Suppressor macrophage (primary cell): ENCODE measurements at regions not wholly inside any gene's neighbourhood (a gene's known extent, or its start where the extent isn't known, plus 50 kb on each side); places are given as distances from the start of the nearest gene placed in this dataset.
"Not testable (repeated sequence)": the region's sequence is repeated elsewhere in the genome, so short reads cannot be mapped to it uniquely, and the experiment has no call there.

Source experiments
- DNase-seq, 4 experiments: peaks; one replicate each; pipeline ENCODE4 v3.0.0-alpha.2; 2020 to 2022

DNA sequence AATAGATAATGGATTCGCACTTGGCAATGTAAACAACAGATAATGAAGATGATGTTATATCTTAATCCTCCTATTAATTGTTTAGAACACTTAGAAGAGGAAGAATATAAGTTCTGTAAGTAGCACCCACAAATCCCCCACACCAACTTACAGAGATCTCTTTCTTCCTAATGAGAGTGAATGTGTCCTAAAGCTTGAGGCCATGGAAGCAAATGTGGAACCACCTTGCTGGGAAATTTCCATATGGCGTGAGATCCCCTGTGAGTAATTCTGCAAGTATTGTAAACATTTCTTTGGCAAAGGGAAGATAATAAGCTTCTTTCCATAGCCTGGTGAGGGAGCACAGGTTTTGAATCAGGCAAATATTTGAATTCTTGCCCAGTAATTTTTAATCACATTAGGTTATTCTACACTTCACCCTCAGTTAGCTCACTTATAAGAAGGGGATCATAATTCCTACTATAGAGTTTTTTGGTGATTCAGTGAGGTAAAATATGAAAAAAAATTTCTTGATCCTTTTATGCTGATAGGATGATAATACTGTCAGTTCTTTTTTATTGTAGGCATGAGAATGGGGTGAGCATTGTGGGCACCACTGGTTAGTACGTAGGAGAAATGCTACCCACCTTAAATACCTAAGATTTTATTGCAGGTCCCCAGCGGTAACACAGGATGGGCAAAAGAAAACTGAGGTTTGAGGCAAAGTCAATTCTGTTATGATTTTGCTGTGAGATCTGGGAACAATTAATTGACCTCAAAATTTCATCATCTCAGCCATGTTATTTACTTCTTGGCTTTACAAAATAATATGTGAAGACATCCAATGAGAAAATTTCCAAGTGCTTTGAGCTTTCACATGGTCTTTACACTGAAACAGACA, 574.8 kb downstream of the PSAT1 start:
- no peak for DNase-seq

DNA sequence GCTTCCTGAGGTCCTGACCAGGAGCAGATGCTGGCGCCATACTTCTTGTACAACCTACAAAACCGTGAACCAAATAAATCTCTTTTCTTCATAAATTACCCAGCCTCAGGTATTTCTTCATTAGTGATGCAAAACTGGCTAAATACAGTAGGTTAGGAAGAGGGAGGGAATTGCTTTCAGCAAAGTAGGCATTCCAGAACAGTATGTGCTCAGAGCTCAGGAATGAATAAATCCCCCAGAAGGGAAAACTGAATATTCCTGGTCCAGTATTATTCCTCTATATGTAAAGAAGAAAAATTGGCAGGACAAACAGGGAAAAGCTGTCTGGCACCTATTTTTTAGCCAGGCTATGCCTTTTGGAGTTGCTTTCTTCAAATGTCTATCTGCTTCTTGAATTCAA, 577.1 kb downstream of the PSAT1 start:
- DNase-seq: no peak

DNA sequence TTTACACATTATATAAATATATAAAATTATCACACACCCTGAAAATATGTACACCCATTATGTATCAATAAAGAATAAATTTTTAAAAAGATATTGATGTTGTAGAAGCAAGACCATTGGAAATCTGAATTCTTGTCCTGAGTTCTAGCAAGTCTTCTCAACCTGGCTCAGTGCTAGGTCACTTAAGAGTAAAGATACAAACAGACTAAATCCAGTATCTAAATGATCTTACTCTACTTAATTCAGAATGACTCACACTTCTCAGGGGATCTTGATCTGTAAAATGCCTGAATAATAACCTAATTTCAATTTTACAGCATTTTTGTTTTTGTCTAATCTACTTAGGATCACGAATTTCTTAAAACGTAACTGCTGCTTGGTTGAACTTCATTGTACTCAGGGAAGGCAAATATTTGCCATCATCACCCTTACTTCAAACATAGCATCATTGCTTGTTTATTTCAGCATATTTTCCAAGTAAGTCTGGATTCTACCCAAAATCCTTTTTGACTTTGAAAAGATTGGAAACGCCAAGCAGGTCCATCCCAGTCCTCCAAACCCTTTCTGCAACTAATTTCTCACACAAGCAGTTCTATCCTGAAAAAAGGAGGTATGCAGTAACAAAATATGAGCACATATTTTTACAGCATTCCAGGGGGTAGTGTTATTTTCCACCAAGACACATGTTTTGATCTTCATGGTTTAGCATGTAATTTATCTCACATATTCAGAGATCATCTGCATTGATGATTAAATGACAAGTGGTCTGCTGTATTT, 582.6 kb downstream of the PSAT1 start:
- no peak for DNase-seq

DNA sequence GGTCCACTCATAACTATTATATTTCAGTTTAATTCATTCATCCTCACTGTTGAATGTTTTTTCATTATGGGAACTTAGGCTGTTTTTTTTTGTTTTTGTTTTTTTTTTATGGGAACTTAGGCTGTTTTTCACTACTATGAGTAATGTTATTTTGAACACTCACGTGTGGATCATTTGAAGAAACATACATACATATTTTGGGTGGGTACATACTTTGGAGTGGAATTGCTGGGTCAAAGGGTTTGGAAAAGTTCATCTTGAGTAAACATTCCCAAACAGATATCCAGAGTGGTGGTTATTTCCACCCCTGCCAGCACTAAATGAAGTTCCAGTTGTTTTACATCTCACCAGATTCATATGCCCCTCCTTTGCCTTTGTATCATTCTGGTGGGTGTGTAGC, 584.4 kb downstream of the PSAT1 start:
- DNase-seq: no peak

DNA sequence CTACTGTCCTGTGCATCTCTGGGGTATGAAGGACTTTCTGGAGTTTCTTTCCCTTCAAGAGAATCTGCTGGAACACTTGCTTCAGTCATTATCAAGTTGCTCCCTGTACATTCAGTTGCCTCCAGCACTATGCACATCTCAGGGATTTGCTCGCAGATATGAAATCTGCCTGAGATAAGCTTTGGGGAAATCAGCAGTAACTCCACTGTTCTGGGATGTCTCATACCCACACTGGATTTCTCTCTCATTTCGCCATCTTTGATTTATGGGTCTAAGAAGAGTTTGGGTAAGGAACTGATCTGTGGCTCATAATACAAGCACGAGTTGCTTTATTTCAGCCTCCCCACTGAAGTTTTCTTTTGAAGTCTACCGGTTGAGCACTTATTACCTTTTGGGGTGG, 585.6 kb downstream of the PSAT1 start:
- no peak for DNase-seq

DNA sequence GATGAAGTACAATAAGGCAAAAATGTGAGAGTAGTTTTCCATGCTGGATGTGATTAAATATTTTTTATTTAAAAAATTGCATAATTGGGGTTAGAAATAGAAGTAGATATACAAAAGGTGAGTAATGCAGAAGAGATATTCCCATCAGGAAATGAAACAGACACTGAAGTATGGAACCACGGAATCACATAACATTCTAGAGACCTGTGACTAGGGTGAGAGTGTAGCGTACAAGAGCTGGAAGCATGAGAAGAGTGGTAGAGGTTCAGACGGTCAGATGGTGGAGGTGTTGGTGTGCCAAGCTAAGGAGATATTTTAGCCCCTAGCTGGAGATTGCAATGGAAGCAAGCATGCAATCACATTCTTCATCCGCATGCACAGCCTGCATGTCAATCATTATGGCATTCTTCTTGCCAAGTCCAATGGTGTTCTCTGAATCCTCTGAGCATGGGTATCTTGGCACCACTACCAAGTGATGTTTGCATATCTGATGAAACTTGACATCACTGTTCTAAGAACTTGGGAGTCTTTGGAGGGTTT, 587.8 kb downstream of the PSAT1 start:
- no peak for DNase-seq

DNA sequence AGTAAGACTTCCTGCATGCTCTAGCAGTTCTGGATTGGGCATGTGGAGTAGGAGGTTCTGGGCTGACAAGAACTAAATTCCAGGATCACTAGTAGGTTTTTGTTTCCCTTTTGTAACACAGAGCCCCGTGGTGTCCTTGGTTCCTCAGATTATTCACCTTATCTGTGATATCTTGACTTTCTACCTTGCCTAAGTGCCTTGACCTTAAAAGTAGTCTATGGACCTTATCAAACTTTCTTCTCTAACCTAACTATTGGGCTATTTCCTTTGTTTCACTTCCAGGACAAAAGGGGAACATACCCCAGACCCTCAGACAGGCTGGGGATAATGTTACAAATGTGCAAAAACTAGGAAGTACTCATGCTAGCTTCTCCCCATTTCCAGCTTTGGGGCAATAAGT, 595.3 kb downstream of the PSAT1 start:
- DNase-seq: peak in 1 of 4 experiments; percentile 4

DNA sequence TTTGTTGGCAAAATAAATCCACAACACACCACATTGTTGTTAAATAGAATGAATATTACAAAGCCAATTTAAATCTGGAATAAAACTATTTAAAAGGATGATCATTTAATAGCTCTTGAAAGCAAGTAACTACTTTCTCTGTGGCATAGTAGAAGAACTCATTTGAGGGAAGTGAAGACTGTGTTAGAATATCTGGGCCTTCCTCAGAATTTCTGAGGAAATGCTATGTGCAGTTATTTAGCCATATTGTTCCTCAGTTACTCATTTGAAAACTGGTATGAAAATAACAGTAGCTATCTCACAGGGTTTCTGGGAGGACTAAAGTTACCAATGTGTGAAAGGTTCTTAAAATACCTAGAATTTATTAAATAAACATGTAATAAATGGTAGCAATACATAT, 595.8 kb downstream of the PSAT1 start:
- DNase-seq: no peak

DNA sequence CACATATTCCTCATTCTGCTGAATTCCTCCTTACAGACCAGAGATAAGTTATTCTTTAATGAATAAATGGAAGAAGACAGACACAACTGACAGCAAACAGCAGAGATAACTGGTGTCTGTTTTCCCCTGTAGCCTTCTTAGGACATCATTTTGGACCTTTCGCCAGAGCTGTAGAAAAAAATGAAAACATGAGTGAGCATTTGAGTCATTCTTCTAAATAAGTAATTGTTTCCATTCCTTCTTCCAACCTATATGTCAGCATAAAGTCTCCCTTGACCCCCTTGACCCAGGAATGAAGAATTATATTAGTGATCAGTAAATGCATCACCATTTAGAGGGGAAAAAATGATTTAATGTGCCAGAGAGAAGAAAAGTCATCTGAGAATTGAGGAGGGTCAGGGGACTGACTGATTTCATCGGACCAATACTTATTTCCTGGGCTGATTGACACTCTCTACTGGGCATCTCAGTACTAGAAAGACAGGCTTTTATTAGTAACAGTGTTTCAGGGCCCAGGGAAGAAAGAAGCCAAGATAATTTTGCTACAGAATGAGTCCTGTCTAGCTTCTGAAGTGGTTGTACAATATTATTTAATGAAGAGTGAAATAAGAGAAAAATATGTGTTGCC, 597.0 kb downstream of the PSAT1 start:
- no peak for DNase-seq

DNA sequence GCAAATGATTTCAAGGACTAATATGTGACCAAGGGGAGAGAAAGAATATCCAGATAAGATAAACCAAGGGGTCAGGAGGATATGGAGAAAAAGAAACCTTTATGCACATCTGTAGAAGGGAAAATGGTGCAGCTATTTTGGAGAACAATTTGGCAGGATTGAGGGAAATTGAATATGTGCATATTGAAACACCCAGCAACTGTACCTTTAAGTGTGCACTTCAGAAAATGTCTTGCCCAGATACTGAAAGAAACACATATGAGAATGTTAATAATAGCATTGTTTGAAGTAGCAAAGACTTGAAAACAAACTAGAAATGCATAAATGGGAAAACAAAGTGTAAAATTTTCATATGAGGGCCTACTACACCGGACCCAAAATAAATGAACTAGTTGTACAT, 599.6 kb downstream of the PSAT1 start:
- DNase-seq: no peak

DNA sequence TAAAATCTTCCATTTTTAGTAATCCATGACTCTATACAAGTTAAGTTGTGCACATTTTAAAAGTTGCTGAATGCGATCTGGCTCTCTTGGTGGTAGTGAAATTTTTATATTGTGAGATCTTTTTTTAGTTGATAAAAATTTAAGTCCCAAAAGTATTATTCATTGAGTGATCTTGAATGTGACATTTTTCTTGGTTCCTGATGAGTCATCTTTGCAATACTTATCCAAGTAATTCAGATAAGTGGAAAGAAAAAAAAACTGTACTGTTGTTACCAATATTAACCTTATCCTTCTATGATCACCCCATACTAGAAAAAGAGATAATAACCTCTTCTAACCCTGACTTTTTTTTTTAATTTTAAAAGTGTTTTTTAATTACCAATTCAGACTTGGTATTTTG, 601.3 kb downstream of the PSAT1 start:
- DNase-seq: no peak

DNA sequence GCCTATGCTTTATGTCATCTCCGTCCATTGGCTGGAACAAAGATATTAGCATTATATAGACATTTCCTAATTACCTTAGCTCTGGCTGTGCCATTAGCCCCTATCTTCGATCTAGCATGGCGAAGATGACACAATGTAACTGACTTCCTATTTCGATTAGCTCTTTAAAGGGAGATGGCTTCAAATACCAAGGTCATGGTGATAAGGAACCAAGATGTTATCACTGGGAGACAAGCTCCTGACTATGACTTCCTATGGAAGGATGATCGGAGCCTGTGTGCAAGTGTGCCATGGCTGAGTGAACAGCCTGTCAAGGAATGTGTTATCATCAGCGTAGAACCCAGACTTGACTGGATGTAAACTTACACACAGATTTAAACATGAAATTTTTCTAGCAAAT, 602.1 kb downstream of the PSAT1 start:
- DNase-seq: no peak

DNA sequence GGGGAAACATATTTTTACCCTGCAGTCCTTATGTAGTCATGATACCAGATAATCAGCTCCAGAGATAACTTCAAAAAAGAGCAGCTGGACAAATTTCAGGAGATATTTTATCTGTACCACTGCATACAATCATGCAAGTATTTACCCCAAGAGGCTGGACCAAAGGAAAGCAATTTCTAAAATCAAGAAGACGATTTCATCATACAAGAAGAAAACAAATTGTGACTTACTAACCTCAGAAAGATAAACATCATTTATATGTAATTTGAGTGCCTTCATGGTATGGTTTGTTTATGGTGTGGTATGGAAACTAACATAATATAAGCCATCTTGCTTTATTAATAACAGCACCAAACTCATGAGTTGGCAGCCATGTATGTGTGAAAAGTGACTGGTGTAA, 603.6 kb downstream of the PSAT1 start:
- DNase-seq: no peak

DNA sequence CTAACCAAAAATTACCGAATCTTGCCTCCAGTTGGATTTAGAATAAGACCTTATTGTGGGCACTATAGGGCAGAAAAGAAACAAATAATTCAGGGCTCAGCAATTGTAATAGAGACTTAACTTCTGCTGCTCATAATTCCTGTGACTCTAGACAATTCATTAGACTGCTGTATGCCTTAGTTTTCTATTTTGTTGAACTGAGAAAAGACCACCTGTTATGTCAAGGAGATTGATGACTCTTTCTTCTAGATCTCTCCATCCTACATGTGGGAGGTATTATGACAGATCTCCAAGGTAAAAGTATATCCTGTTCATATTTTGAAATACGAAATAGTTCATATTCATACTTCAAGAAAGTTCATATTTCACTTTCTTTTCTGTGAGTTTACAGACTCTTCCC, 605.1 kb downstream of the PSAT1 start:
- no peak for DNase-seq

DNA sequence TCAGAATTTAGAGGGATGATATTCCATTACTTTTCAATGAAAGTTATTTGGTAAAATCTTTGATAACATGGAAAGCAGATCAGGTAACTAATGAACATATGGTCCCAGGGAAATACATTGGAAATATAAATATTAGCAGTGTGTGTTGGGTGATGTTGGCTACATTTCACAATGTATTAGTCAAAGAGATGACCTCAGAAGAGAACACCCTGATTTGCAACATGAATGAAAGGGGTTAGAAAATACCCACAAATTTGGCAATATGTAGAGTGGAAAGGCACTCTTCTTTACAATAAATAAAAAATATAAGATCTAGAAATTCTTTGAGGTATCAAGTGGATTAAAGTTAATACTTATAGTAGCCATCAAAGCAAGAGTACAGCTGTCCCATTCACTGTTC, 606.7 kb downstream of the PSAT1 start:
- no peak for DNase-seq

DNA sequence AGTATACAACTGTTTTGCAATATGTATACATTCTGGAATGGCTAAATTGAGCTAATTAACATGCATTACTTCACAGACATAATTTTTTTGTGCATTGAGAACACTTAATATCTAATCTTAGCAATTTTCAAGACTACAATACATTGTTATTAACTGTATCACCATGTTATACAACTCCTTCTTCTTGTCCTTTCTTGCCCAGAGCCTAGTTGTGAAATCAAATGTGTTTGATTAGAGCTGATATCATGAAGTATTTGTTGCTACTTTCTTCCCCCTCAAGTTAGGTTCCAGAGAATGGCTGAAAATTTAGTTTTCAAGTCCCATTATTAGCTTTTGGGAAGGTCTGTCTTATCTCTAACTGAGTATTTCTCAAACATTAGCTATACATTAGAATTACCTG, 607.8 kb downstream of the PSAT1 start:
- DNase-seq: no peak

DNA sequence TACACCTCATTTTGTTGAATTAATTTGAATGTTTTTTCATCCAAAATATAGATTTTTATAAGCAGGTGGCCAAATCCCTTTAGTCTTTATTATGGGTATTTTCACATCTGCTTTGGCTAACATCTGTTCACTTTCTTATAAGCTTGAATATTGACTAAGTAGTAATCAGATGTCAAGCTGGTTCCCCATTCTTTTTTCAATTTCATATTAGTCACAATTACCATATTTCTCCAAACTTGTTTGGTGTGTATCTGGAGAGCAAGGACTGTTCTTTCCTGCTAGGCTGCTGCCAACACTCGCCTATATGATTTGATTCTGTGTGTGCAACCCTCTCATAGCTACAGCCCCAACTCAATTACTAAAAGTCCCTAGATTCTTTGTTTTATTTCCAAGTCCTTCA, 608.5 kb downstream of the PSAT1 start:
- DNase-seq: no peak

DNA sequence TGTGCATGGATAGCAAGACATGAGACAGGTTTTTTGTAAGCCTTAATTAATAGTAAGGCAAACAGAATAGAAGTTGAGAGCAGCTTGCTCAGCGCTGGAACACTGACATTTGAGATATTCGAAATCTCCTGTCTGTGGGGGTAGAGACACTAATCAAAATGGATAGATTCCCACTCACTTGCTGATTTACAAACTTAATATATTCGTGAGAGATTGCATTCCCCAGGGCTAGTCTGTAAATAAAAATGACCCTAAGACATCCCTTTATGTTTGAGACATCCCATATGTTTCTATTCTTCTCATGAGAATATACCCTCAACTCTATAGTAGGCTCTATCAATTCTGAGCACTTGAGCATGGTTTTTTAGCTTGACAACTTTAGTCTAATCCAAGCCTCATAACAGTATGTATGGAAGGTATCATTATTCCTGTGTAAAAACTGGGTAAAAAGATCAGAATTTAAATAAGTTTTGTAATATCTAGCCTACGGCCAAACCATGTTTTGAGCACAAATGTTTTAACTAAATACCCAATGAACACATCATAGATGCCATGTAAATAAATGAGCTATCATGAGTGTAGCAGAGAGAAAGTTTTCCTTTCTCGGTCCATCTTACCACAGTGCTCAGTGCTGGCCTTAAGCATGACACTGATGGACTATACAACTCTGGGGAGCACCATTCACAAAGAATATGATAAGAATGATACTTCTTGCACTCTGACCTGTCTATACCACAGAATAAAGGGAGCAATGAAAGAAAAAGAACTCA, 609.2 kb downstream of the PSAT1 start:
- no peak for DNase-seq

DNA sequence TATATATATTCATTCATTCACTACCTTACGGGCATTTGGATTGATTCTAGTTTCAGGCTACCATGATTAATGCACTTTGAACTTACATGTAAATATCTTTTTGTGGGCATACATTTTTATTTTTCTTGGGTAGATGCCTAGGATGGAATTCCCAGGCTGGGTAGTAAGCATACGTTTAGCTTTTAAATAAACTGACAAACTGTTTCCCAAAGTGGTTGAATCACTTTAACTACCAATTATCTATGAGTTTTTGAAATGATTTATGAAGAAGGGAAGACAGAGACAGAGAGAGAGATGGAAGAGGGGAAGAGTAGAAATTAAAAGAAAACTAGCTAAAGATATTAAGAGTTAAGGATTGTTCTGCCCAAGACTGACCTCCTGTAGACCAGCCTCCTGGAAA, 612.6 kb downstream of the PSAT1 start:
- no peak for DNase-seq

DNA sequence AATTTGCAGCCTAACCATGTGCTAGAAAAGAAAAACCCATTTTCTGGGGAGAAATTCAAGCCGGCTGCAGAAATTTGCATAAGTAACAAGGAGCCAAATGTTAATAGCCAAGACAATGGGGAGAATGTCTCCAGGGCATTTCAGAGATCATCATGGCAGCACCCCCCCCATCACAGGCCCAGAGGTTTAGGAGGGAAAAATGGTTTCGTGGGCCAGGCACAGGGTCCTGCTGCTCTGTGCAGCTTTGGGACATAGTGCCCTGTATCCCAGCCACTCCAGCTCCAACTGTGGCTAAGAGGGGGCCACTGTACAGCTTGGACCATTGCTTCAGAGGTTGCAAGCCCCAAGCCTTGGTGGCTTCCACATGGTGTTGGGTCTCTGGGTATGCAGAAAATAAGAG, 620.0 kb downstream of the PSAT1 start:
- not testable (repeated sequence) for DNase-seq

DNA sequence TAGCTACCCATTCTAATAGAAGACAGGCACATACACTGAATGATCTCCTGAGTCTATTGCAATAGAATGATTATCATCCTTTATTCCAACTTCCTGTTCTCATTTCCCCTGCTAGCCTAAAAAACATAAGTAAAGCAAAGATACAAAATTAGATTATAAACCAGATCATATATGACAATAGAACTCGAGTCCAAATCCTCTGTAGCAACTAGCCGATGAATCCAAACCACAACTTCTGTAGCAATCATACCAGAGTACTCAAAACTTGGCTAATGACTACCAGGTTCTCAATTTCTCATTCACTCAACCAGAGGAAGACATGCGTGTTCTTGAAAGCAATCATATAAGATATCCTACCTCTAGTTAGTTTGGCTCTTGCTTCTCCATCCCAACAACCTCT, 622.1 kb downstream of the PSAT1 start:
- no peak for DNase-seq

DNA sequence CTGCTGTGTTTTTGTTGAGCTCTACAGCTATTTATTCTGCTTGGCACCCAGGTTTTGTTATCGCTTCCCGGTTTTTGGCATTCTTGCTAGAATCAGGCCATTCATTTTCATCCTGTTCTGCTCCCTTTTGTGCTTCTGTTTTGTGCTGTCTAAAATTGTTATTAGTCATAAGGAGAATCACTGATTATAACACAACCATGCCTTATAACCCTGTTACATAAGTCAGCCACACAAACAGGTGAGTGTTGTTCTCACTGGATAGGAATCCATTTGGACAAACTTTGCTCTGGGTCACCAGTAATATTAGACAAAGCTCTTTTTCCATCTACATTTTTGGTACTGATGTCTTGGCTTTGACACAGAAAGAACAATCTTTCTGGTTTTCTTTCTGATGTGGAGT, 622.8 kb downstream of the PSAT1 start:
- DNase-seq: no peak

DNA sequence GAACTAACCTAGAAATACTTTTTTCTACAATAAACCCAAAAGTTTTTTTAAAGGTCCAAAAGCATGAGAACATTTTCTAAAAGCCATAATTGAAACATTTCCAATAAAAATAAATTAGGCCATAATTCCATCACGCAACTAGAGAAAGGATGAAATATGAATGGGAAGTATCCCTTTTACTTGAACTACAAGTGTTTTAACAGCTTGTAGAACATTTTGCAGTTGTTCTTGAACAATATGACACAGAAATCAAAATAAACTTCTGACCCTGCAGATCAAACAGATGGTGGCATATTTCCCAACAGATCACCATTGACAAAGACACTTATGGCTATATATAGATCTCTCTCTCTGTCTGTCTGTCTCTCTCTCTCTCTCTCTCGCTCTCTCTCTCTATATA, 624.4 kb downstream of the PSAT1 start:
- DNase-seq: no peak
